SKM-1 treated with dmso at 0.1 percent for 144 hours (cell line): ENCODE measurements at regions not wholly inside any gene's neighbourhood (a gene's known extent, or its start where the extent isn't known, plus 50 kb on each side); places are given as distances from the start of the nearest gene placed in this dataset.

Experiments used
- DNase-seq: peaks from one replicate; lab custom pipeline; 2025; ENCODE audit not compliant: unreplicated experiment; lab: John Stamatoyannopoulos, UW

- no peak for DNase-seq
Measured at GRCh38 chr12:100675432-100675831, 101.9 kb downstream of the GAS2L3 start.

GRCh38 chr12:100681074-100681473 is 107.6 kb downstream of the GAS2L3 start:
- no peak for DNase-seq

- no peak for DNase-seq
Measured at GRCh38 chr12:100682178-100682577, 108.7 kb downstream of the GAS2L3 start.

- no peak for DNase-seq
Measured at GRCh38 chr12:100687686-100688085, 106.9 kb upstream of the ANO4 start.

- DNase-seq = no peak
Measured at GRCh38 chr12:100688451-100688864, 106.1 kb upstream of the ANO4 start.

- no peak for DNase-seq
Measured at GRCh38 chr12:100692502-100692901, 102.1 kb upstream of the ANO4 start.

- no peak for DNase-seq
Measured at GRCh38 chr12:100698518-100698917, 96.1 kb upstream of the ANO4 start.

GRCh38 chr12:100699209-100699608 is 95.4 kb upstream of the ANO4 start:
- DNase-seq = peak; percentile 54

- no peak for DNase-seq
Measured at GRCh38 chr12:100703337-100703736, 91.2 kb upstream of the ANO4 start.

- DNase-seq = no peak
Measured at GRCh38 chr12:100703868-100704267, 90.7 kb upstream of the ANO4 start.

- DNase-seq = no peak
Measured at GRCh38 chr12:100706033-100706432, 88.5 kb upstream of the ANO4 start.

- no peak for DNase-seq
Measured at GRCh38 chr12:100708591-100708990, 86.0 kb upstream of the ANO4 start.

GRCh38 chr12:100715976-100716944 is 78.3 kb upstream of the ANO4 start:
- no peak for DNase-seq

GRCh38 chr12:100716945-100717732 is 77.4 kb upstream of the ANO4 start:
- DNase-seq = no peak

- no peak for DNase-seq
Measured at GRCh38 chr12:100717733-100718067, 76.9 kb upstream of the ANO4 start.

- DNase-seq = no peak
Measured at GRCh38 chr12:100718187-100718586, 76.4 kb upstream of the ANO4 start.

- no peak for DNase-seq
Measured at GRCh38 chr12:100720016-100720654, 74.4 kb upstream of the ANO4 start.

- no peak for DNase-seq
Measured at GRCh38 chr12:100721169-100721568, 73.4 kb upstream of the ANO4 start.

GRCh38 chr12:100724071-100724470 is 70.5 kb upstream of the ANO4 start:
- no peak for DNase-seq

- peak; percentile 10 for DNase-seq
Measured at GRCh38 chr12:100733817-100734593, 60.6 kb upstream of the ANO4 start.

- no peak for DNase-seq
Measured at GRCh38 chr12:100737168-100737567, 57.4 kb upstream of the ANO4 start.
